ENCODE measurements at regions not wholly inside any gene's neighbourhood (a gene's known extent, or its start where the extent isn't known, plus 50 kb on each side); places are given as distances from the start of the nearest gene placed in this dataset.

DNA sequence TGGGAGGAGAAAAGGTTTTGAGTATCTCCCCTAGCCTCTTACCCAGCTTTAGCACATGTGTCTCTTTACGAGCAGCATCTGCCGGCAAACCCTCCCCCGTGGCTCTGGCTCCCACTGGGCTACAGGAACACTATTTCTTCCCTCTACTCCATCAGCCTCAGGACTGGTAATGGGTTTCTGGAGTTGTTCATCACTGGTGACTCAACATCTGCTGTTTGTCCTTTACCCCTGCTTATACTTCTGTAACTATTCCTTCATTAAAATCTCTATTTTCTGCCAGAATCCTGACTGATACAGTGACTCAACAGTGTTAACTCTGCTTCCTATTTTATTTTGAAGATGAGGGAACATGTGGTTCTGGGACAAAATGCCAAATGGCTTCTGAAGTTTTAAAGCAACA is 437.3 kb upstream of the HTR2A start:
- TF ChIP-seq, protein P1, sequence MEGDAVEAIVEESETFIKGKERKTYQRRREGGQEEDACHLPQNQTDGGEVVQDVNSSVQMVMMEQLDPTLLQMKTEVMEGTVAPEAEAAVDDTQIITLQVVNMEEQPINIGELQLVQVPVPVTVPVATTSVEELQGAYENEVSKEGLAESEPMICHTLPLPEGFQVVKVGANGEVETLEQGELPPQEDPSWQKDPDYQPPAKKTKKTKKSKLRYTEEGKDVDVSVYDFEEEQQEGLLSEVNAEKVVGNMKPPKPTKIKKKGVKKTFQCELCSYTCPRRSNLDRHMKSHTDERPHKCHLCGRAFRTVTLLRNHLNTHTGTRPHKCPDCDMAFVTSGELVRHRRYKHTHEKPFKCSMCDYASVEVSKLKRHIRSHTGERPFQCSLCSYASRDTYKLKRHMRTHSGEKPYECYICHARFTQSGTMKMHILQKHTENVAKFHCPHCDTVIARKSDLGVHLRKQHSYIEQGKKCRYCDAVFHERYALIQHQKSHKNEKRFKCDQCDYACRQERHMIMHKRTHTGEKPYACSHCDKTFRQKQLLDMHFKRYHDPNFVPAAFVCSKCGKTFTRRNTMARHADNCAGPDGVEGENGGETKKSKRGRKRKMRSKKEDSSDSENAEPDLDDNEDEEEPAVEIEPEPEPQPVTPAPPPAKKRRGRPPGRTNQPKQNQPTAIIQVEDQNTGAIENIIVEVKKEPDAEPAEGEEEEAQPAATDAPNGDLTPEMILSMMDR (IDR thresholded peaks at IDR 0.05), result no peak
- TF ChIP-seq POLR2A (IDR thresholded peaks at IDR 0.05), result no peak
